SK-N-SH treated with all-trans-retinoic acid at 6 μM for 48 hours (cell line): ENCODE measurements at regions not wholly inside any gene's neighbourhood (a gene's known extent, or its start where the extent isn't known, plus 50 kb on each side); places are given as distances from the start of the nearest gene placed in this dataset.

Experiments
- ATAC-seq: fragments of 200-7000 bp; cut with Tn5 transposase; 3 replicates; pipeline ENCODE4 v1.9.1; 2020; ENCODE audit warnings: mild to moderate bottlenecking, moderate library complexity
- BACH2 ChIP-seq: fragments of 250-450 bp; sonication (Bioruptor Pico); IDR thresholded peaks from 2 replicates; pipeline ENCODE4 v1.9.0; 2021; ENCODE audit warnings: mild to moderate bottlenecking, borderline replicate concordance
- CREB5 ChIP-seq: fragments of 250-450 bp; sonication (Bioruptor Pico); IDR thresholded peaks from 2 replicates; pipeline ENCODE4 v1.5.1; 2020; ENCODE audit warnings: low read depth, mild to moderate bottlenecking, moderate library complexity
- CSRNP3 ChIP-seq: fragments of 250-450 bp; sonication (Bioruptor Pico); IDR thresholded peaks from 2 replicates; pipeline ENCODE4 v1.5.1; 2021; ENCODE audit warnings: mild to moderate bottlenecking, moderate library complexity
- ESRRG ChIP-seq: fragments of 250-450 bp; sonication (Bioruptor Pico); IDR thresholded peaks from 2 replicates; pipeline ENCODE4 v1.6.1; 2021; ENCODE audit warnings: mild to moderate bottlenecking
- GLIS3 ChIP-seq: fragments of 250-450 bp; sonication (Bioruptor Pico); IDR thresholded peaks from 2 replicates; pipeline ENCODE4 v1.5.0; 2020; ENCODE audit warnings: mild to moderate bottlenecking, moderate library complexity
- ISL1 ChIP-seq: fragments of 250-450 bp; sonication (Bioruptor Pico); IDR thresholded peaks from 2 replicates; pipeline ENCODE4 v2.1.2; 2022; ENCODE audit warnings: mild to moderate bottlenecking, moderate library complexity
- OSR1 ChIP-seq: fragments of 250-450 bp; sonication (Bioruptor Pico); IDR thresholded peaks from 2 replicates; pipeline ENCODE4 v1.8.0; 2022; ENCODE audit warnings: moderate library complexity, mild to moderate bottlenecking, inconsistent platforms
- PATZ1 ChIP-seq: fragments of 250-450 bp; sonication (Bioruptor Pico); IDR thresholded peaks from 2 replicates; pipeline ENCODE4 v1.8.0; 2020; ENCODE audit warnings: mild to moderate bottlenecking, moderate library complexity, borderline replicate concordance
- POU6F1 ChIP-seq: fragments of 250-450 bp; sonication (Bioruptor Pico); IDR thresholded peaks from 2 replicates; pipeline ENCODE4 v1.8.0; 2021; ENCODE audit warnings: low read depth, mild to moderate bottlenecking, moderate library complexity, borderline replicate concordance
- PPARA ChIP-seq: fragments of 250-450 bp; sonication (Bioruptor Pico); IDR thresholded peaks from 2 replicates; pipeline ENCODE4 v1.5.0; 2020; ENCODE audit warnings: mild to moderate bottlenecking, borderline replicate concordance
- RARB ChIP-seq: fragments of 250-450 bp; sonication (Bioruptor Pico); IDR thresholded peaks from 2 replicates; pipeline ENCODE4 v1.8.0; 2021; ENCODE audit warnings: mild to moderate bottlenecking, moderate library complexity
- SNAI2 ChIP-seq: fragments of 250-450 bp; sonication (Bioruptor Pico); IDR thresholded peaks from 2 replicates; pipeline ENCODE4 v1.5.0; 2020; ENCODE audit warnings: mild to moderate bottlenecking, moderate library complexity
- TCF4 ChIP-seq: fragments of 250-450 bp; sonication (Bioruptor Pico); IDR thresholded peaks from 2 replicates; pipeline ENCODE4 v1.8.0; 2021; ENCODE audit warnings: mild to moderate bottlenecking, moderate library complexity, borderline replicate concordance
- TOX ChIP-seq: fragments of 250-450 bp; sonication (Bioruptor Pico); IDR thresholded peaks from 2 replicates; pipeline ENCODE4 v1.8.0; 2021; ENCODE audit warnings: mild to moderate bottlenecking, moderate library complexity, borderline replicate concordance
- TSHZ2 ChIP-seq: fragments of 250-450 bp; sonication (Bioruptor Pico); IDR thresholded peaks from 2 replicates; pipeline ENCODE4 v1.5.0; 2020; ENCODE audit warnings: mild to moderate bottlenecking, moderate library complexity
- ZC3H10 ChIP-seq: fragments of 250-450 bp; sonication (Bioruptor Pico); IDR thresholded peaks from 2 replicates; pipeline ENCODE4 v1.5.1; 2021; ENCODE audit warnings: mild to moderate bottlenecking, moderate library complexity
- ZFP3 ChIP-seq: fragments of 250-450 bp; sonication (Bioruptor Pico); IDR thresholded peaks from 2 replicates; pipeline ENCODE4 v1.5.0; 2020; ENCODE audit warnings: mild to moderate bottlenecking, moderate library complexity
- ZFP30 ChIP-seq: fragments of 450-650 bp; formaldehyde crosslinking; IDR thresholded peaks from 2 replicates; pipeline ENCODE4 v1.5.0; 2022; ENCODE audit warnings: mild to moderate bottlenecking, moderate library complexity
- ZNF565 ChIP-seq: fragments of 450-650 bp; formaldehyde crosslinking; conservative IDR thresholded peaks from 2 replicates; pipeline ENCODE4 v1.5.0; 2020; ENCODE audit warnings: low read depth, mild to moderate bottlenecking, moderate library complexity
- ZNF70 ChIP-seq: fragments of 450-650 bp; formaldehyde crosslinking; IDR thresholded peaks from 2 replicates; pipeline ENCODE4 v1.5.0; 2020; ENCODE audit warnings: mild to moderate bottlenecking, moderate library complexity
- ZNF8 ChIP-seq: fragments of 450-650 bp; formaldehyde crosslinking; IDR thresholded peaks from 2 replicates; pipeline ENCODE4 v1.5.0; 2020; ENCODE audit warnings: mild to moderate bottlenecking, moderate library complexity

- no peak for TF ChIP-seq POU6F1 (CRISPR knock-in tag)
- TF ChIP-seq TSHZ2 (CRISPR knock-in tag) = no peak
- no peak for TF ChIP-seq GLIS3
- no peak for TF ChIP-seq ZFP30
- TF ChIP-seq TOX = no peak
- no peak for TF ChIP-seq ISL1 (CRISPR knock-in tag)
- no peak for TF ChIP-seq RARB (CRISPR knock-in tag)
- no peak for TF ChIP-seq ZNF8
- TF ChIP-seq PATZ1 (CRISPR knock-in tag) = no peak
- TF ChIP-seq TCF4 (CRISPR knock-in tag) = no peak
- TF ChIP-seq ZNF70 (CRISPR knock-in tag) = no peak
- no peak for TF ChIP-seq ZFP3 (CRISPR knock-in tag)
- no peak for TF ChIP-seq BACH2 (CRISPR knock-in tag)
- TF ChIP-seq ESRRG = no peak
- TF ChIP-seq ZC3H10 = no peak
- TF ChIP-seq CSRNP3 = no peak
- TF ChIP-seq SNAI2 (CRISPR knock-in tag) = no peak
- no peak for TF ChIP-seq ZNF565 (CRISPR knock-in tag)
- TF ChIP-seq PPARA (CRISPR knock-in tag) = no peak
- ATAC-seq = no peak
Measured at GRCh38 chr7:142539901-142540300, 209.4 kb upstream of the PRSS1 start.

GRCh38 chr7:142537760-142538159 is 211.5 kb upstream of the PRSS1 start:
- TF ChIP-seq ZNF565 (CRISPR knock-in tag) (no peak), BACH2 (CRISPR knock-in tag) (no peak), RARB (CRISPR knock-in tag) (no peak), CSRNP3 (no peak), SNAI2 (CRISPR knock-in tag) (no peak), ZC3H10 (no peak), OSR1 (no peak), PPARA (CRISPR knock-in tag) (no peak), CREB5 (CRISPR knock-in tag) (no peak), TOX (no peak), ZFP3 (CRISPR knock-in tag) (no peak)
- ATAC-seq = no peak
